ENCODE measurements at regions not wholly inside any gene's neighbourhood (a gene's known extent, or its start where the extent isn't known, plus 50 kb on each side); places are given as distances from the start of the nearest gene placed in this dataset.

DNA sequence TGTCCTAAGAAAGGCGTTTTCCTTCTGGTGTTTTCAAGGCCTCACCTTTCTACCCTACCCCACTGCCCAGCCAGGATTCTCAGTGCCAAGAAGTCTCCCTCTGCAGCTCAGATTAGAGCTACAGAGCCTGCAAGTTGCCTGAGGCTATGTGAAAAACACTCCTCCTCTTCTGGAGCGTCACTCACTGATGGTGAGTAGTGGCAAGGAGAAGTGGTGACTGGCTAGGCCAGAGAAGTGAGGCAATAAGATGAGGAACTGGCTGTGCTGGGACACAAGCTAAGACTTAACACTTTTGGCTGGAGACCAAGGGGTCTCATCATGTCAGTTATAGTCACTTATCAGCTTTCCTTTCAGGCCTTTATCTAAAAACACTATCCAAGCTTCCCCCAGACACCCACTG, 86.7 kb upstream of the PRKAR2B start:
- peak; percentile 19 for DNase-seq (ENCODE audit: low read depth)

DNA sequence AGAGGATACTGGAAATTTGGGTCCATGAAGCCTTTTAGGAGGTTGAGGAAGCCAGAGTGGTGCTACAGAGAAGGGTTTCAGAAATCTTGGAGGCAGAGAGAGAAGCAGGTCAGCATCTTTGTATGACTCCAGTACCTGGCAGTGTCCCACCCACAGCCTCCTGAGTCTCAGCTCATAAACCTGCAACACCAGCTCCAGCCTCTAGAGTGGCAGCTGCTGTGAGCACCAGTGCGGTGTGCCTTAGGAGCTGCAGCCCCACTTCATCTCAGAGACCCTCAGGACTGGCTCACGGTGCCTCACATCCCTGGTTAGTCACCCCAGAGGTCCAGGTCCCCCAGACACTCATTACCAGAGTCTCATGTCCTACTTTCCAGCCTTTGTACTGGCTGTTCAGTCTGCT, 84.8 kb upstream of the PRKAR2B start:
- peak; percentile 32 for DNase-seq (ENCODE audit: low read depth)

DNA sequence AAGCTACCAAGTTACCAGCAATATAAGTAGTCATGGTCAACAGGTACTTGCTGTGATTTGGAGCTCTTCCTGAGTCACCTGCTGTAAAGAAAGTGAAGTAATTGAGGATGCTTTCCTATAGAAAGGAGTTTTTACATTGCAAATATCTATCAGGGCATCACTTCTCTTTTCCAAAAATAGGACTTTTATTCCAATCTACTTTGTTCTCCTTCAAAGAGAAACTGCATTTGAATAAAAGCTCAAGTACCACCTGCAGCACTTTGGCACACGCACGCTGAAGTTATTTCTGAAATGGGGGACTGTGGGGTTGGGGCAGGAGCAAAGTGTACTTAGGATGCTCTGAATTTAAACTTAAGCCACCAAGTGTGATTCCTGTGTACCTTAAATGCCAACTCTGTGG, 81.8 kb upstream of the PRKAR2B start:
- DNase-seq (ENCODE audit: low read depth) = no peak

DNA sequence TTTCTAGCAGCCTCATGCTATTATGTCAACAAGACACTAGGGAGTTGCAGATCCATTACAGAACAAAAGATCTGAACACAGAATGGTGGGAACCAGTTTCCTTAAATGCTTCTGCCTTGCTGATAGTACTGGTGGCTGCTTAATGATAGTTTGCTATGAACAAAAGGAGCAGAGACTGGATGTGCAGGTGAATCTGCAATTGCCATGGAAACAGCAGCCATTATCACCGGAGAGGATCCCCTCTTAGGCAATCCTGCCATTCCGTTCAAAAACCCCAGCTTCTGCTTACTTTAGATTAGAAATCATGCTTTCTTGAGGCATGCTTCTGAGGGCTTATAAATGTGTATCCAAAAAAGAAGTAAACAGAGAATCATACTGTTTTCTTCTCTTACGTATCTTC, 80.0 kb upstream of the PRKAR2B start:
- DNase-seq (ENCODE audit: low read depth) = no peak

GRCh38 chr7:106965108-106965507, 79.4 kb upstream of the PRKAR2B start:
- no peak for DNase-seq (ENCODE audit: low read depth)

- no peak for DNase-seq (ENCODE audit: low read depth)
These were observed 78.4 kb upstream of the PRKAR2B start for GRCh38 chr7:106966121-106966520.

- DNase-seq (ENCODE audit: low read depth) = no peak
These were observed 76.3 kb upstream of the PRKAR2B start for GRCh38 chr7:106968160-106968559.

DNA sequence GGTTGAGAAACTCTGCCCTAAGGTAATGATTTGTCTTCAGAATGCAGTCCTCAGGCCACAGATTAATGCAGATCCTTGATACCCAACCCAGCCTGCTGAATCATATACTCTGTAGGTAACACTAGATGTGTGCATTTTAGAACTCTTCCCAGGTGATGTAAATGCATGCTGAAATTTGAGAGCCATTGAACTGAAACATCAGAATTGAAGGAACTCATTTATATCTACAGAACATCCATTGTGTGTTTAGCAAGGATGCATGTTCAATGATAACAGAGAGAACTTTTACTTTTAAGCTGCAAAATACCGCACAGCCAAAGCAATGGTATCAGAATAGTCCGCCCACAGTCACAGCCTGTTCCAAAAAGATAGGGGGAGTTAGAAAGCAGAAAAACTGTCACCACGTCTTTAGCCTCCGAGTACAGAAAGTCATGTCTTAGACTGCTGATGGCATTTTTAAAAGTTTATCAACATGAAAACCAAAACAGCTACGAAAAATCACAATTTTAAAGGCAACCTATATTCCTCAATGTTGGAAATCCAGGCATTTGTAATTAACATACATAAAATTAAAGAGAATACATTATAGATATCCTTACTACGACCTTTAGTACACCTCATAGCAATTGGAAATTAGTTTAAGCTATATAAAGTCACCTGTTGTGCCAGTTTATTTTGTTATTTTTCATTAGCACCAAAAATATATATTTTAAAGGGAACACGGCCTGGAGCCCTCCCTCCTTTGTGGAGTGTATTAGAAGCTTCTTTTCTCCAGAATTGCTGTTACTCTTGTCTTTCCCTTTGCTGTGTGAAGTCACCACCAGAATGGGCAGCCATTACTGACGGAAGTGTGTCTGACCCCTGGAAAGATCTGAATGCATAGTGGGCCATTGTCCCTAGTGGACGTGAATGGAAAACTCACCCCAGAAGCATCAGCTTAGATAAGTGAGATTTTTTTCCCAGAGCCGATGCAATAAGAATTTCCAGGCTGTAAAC, 65.8 kb upstream of the PRKAR2B start:
- DNase-seq (ENCODE audit: low read depth) = no peak

DNA sequence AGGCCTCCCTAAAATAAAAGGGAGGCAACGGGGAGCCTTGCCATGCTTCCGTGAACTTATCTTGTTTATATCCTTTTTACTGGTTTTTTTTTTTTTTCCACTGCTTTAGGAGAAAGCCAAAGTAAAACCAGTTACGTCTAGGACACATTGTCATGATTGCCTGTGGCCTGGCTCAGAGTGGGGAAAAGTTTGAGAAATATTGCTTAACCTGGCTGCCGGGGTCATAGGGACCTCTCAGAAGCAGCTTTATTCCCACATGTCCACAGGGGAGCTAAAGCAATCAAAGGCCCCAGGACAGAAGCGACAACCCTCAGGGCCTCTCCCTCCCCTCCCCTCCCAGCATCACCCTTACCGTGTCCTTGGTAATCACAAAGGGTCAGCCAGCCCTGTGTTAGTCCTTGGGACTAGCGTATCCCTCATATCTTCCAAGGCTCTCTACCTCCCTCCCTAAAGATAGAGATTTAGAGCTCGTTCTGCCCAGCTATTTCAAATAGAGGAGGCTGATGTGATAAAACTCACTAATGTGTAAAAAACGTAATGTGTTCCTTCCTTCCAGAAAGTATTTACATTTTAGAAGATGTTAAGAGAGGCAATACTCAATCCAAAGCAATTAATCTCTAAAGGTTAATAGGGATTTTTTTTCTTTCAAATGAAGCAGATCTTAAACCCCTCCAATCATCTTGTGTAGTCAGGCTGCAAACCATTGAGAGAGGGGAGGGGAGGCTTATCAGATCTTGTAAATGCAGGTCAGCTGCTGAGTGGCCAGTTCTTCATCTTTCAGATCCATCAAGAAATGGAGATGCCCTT, 64.8 kb upstream of the PRKAR2B start:
- DNase-seq (ENCODE audit: low read depth) = no peak

GRCh38 chr7:106980358-106980685, 64.2 kb upstream of the PRKAR2B start:
- DNase-seq (ENCODE audit: low read depth) = no peak

- DNase-seq (ENCODE audit: low read depth) = no peak
These were observed 62.1 kb upstream of the PRKAR2B start for GRCh38 chr7:106982415-106982814.

DNA sequence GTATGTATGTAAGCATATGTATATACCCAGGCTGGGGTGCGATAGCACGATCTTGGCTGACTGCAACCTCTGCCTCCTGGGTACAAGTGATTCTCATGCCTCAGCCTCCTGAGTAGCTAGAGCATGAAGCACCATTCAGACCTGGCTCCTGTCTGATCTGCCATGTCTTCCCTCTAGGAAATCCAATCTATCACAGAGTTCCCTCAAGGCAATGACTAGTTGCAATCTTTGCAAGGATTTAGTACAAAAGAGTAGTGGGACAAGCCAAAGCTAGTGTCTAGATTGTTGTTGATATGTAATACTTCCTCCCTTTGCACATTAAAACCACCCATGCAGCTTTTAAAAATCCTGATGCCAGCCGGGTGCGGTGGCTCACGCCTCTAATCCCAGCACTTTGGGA, 60.5 kb upstream of the PRKAR2B start:
- no peak for DNase-seq (ENCODE audit: low read depth)

DNA sequence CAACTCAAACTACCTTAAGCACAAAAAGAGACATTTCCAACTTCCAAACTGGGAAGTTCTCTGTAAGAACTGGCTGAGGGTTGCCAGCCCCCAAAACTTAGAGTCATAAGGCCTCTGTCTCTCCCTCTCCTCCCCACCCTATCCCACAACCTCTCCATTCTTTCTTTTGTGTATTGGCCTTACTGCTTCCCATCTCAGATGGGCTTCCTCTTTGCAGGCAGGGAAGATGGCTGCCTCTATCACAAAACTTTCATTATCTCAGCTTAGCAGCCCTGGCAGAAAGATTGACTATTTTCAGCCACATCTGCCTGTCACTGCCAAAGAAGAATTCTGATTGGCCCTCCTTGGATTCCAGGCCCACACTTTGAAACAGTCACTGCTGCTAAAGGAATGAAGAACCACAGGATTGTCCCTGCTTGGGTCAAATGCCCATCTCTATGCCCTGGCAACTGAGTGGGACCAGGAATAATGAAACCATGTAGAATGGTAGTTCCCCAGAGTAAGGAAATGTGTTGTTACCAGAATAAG, 58.0 kb upstream of the PRKAR2B start:
- no peak for DNase-seq (ENCODE audit: low read depth)

GRCh38 chr7:106987777-106988176, 56.7 kb upstream of the PRKAR2B start:
- DNase-seq (ENCODE audit: low read depth) = no peak

DNA sequence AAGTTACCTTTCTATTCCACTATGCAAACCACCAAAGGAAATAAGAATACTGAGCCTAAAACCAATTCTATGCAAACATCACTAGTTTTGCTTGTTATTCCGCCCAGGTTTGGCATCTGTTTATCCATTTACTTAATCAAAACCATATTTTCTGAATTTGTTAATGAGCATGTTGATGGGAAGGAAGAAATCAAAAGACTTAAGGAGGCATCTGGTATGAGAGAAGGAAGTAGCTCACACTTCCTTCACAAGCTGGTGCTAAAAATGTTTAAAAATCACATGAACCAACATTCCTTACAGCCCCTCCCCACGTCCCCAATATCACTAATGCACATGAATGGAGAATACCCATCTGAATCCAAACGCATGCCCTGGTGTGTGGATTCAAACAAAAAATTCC, 52.0 kb upstream of the PRKAR2B start:
- DNase-seq (ENCODE audit: low read depth) = no peak

Data from Daoy (cell line).